ENCODE measurements at regions not wholly inside any gene's neighbourhood (a gene's known extent, or its start where the extent isn't known, plus 50 kb on each side); places are given as distances from the start of the nearest gene placed in this dataset.
"Not testable (repeated sequence)": the region's sequence is repeated elsewhere in the genome, so short reads cannot be mapped to it uniquely, and the experiment has no call there.

DNA sequence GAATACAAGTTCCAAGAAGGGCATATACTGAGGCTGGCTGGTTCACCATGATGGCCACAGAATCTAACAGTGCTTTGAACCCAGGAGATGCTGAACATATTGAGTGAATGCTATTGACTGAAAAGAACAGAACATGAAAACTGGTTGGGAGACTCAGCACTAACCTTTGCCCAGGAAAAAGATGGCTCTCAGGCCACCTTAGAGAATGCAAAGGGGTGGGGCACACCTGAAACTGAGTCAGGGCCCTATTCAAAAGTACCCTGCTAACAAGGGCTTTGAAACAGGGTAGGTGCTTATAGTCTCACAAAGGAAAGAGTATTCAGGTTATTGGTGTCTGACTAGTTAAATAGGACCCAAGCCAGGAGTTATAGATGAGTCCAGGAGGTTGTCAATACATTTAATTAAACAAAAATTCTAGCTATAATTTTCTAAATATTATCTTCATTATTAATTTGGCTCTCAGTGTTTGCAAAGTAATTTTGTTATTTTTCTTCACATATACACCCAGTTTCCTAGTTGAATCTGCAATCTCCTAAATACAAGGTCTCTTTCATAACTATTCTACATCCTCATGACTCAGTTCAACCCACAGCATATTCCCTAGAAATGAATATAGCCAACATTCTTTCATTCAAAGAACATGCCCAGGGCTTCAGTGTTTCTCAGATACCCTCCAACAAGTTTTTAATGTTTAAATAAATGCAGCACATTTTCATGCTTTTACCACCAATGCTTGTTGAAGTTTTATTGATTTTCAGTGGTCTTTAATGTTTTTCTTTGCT lies 144.2 kb upstream of the RAPGEF2 start:
- H3K4me3 ChIP-seq (ENCODE audit: low read length): no peak overlapping the region
- no peak overlapping the region for H3K9ac ChIP-seq (ENCODE audit: low read depth, low read length)
- no peaks in the 10 kb centered on the region for H3K36me3 ChIP-seq (ENCODE audit: insufficient read depth, low read length)
- no peaks in the 10 kb centered on the region for H3K9me3 ChIP-seq (ENCODE audit: insufficient read depth, low read depth, low read length)
- H3K4me1 ChIP-seq (ENCODE audit: insufficient read depth, low read length): peaks cover 11% of the 10 kb centered on the region
- no peaks in the 10 kb centered on the region for H3K27me3 ChIP-seq (ENCODE audit: insufficient read depth, low read length)
- no peak overlapping the region for H3K27ac ChIP-seq (ENCODE audit: low read depth, low read length)

DNA sequence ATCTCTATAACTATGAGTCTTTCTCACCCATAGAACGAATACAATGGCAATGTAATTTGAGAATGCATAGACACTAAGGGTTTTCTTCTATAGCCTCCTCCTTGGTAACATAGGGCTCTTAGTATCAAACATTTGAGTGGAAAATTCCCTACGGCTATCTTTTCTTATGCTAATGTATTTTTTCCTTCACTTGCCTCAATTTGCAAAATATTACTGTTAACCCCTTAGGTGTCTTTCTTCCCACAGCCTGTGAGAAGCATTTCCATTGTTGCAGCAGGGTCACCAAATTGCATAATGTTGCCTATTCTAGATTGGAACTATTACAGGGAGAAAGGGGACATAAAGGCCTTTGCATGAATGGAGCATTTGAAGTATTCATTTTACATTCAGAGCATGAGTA lies 140.5 kb upstream of the RAPGEF2 start:
- Histone ChIP-seq H3K27ac (ENCODE audit: low read depth, low read length) (no peak overlapping the region), H3K4me1 (ENCODE audit: insufficient read depth, low read length) (peaks cover 28% of the 10 kb centered on the region)

DNA sequence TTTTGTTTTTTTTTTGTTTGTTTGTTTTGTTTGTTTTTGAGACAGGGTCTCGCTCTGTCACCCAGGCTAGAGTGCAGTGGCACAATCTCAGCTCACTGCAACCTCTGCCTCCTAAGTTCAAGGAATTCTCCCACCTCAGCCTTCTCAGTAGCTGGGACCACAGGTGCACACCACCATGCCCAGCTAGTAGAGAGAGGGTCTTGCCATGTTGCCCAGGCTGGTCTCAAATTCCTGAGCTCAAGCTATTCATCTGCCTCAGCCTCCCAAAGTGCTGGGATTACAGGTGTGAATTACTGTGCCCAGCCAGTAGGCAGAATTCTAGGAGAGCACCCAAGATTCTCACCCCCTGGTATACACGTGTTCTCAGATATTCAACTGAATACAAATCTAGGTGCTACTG lies 139.6 kb upstream of the RAPGEF2 start:
- H3K27ac ChIP-seq (ENCODE audit: low read depth, low read length): not testable (repeated sequence)
- peaks cover 28% of the 10 kb centered on the region for H3K4me1 ChIP-seq (ENCODE audit: insufficient read depth, low read length)

More for the DNA sequence above, 140.5 kb upstream of the RAPGEF2 start:
- H3K9me3 ChIP-seq (ENCODE audit: insufficient read depth, low read depth, low read length): no peaks in the 10 kb centered on the region
- H3K4me3 ChIP-seq (ENCODE audit: low read length): no peak overlapping the region
- 33% methylated on average over 1 of the region's 2 CpGs for WGBS
- no peaks in the 10 kb centered on the region for H3K27me3 ChIP-seq (ENCODE audit: insufficient read depth, low read length)
- H3K36me3 ChIP-seq (ENCODE audit: insufficient read depth, low read length): no peaks in the 10 kb centered on the region
- no peak overlapping the region for H3K9ac ChIP-seq (ENCODE audit: low read depth, low read length)

DNA sequence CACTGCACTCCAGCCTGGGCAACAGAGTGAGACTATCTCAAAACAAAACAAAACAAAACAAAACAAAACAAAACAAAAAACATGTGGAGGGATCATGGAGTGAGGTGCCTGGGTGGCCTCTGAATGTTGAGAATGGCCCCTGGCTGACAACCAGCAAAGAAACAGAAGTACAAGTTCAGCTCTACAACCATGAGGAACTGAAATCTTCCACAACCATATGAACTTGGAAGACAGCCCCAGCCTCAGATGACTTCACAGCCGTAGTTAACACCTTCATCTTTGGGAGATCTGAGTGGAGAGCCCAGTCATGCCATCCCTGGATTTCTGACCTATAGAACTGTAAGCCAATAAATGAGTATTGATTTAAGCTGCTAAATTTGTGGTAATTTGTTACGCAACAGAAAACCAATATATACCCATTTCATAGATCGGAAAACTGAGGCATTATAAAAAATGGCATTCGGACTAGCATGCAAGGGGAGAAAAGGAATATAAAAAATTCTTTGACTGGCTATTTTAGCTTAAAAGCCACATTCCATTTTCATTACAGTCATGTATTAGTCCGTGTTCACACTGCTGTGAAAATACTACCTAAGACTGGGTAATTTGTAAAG lies 138.7 kb upstream of the RAPGEF2 start:
- no peak overlapping the region for H3K4me3 ChIP-seq (ENCODE audit: low read length)
- no peak overlapping the region for H3K27ac ChIP-seq (ENCODE audit: low read depth, low read length)
- H3K36me3 ChIP-seq (ENCODE audit: insufficient read depth, low read length): no peaks in the 10 kb centered on the region
- 98% methylated on average over 4 of the region's 5 CpGs for WGBS
- H3K9ac ChIP-seq (ENCODE audit: low read depth, low read length): no peak overlapping the region
- no peaks in the 10 kb centered on the region for H3K9me3 ChIP-seq (ENCODE audit: insufficient read depth, low read depth, low read length)
- H3K4me1 ChIP-seq (ENCODE audit: insufficient read depth, low read length): peaks cover 28% of the 10 kb centered on the region
- H3K27me3 ChIP-seq (ENCODE audit: insufficient read depth, low read length): no peaks in the 10 kb centered on the region

More for the DNA sequence above, 139.6 kb upstream of the RAPGEF2 start:
- H3K4me3 ChIP-seq (ENCODE audit: low read length); H3K36me3 ChIP-seq (ENCODE audit: insufficient read depth, low read length); H3K27me3 ChIP-seq (ENCODE audit: insufficient read depth, low read length); H3K9me3 ChIP-seq (ENCODE audit: insufficient read depth, low read depth, low read length); H3K9ac ChIP-seq (ENCODE audit: low read depth, low read length): not testable (repeated sequence)
- 100% methylated on average over 2 of the region's 2 CpGs for WGBS

DNA sequence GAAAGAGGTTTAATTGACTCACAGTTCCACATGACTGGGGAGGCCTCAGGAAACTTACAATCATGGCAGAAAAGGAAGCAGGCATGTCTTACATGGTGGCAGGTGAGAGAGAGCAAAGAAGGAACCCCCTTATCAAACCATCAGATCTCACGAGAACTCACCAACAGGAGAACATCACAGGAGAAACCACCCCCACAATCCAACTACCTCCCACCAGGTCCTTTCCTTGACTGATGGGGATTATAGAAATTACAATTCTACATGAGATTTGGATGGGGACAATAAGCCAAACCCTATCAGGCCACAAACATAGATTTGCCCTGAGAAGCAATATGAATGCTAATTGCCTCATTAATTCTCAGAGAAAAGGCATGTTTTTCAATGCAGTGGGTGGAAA lies 138.2 kb upstream of the RAPGEF2 start:
- no peaks in the 10 kb centered on the region for H3K27me3 ChIP-seq (ENCODE audit: insufficient read depth, low read length)
- no peaks in the 10 kb centered on the region for H3K9me3 ChIP-seq (ENCODE audit: insufficient read depth, low read depth, low read length)
- no peak overlapping the region for H3K4me3 ChIP-seq (ENCODE audit: low read length)
- 80% methylated on average over 1 of the region's 1 CpG for WGBS
- no peaks in the 10 kb centered on the region for H3K36me3 ChIP-seq (ENCODE audit: insufficient read depth, low read length)
- no peak overlapping the region for H3K9ac ChIP-seq (ENCODE audit: low read depth, low read length)
- H3K27ac ChIP-seq (ENCODE audit: low read depth, low read length): no peak overlapping the region
- H3K4me1 ChIP-seq (ENCODE audit: insufficient read depth, low read length): peaks cover 28% of the 10 kb centered on the region

DNA sequence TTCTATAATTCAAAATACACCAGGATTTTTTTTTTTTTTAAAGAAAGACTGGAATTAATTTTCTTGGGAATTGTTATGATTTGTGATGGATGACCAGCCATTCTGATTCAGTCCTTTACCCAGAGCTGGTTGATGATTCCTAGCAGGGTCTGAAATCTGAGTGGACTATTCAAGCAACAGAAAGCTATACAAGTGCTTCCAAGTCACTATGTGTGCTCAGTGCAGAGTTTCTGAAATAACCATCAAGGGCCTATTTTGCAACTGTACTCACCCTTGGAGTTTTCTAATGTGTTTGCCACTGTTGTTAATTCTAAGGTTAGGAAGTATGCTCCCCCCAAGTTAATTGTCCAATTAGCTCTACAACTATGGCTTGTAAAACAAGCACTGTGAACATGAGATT lies 137.7 kb upstream of the RAPGEF2 start:
- no peak overlapping the region for H3K9ac ChIP-seq (ENCODE audit: low read depth, low read length)
- H3K27me3 ChIP-seq (ENCODE audit: insufficient read depth, low read length): no peaks in the 10 kb centered on the region
- no peaks in the 10 kb centered on the region for H3K9me3 ChIP-seq (ENCODE audit: insufficient read depth, low read depth, low read length)

DNA sequence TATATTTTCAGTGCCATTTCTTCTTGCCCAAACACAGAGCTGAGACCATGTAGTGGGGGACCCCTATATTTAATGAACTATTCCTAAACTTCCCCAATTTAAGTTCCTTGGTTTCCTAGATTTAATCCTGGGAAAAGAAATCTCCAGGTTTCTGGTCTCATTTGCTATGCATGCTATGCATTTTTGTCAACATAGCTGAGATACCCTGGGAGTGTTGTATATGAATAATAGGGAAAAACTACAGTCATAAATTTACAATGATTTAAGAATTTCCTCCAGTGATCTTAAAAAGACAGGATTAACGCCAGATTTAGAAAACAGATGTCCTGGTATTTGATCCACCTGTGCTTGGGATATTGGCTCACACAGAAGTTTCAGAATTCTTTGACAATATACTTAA lies 136.8 kb upstream of the RAPGEF2 start:
- H3K9me3 ChIP-seq (ENCODE audit: insufficient read depth, low read depth, low read length): no peaks in the 10 kb centered on the region
- no peaks in the 10 kb centered on the region for H3K36me3 ChIP-seq (ENCODE audit: insufficient read depth, low read length)
- H3K27ac ChIP-seq (ENCODE audit: low read depth, low read length): no peak overlapping the region
- 83% methylated on average over 1 of the region's 1 CpG for WGBS
- no peak overlapping the region for H3K4me3 ChIP-seq (ENCODE audit: low read length)
- no peak overlapping the region for H3K9ac ChIP-seq (ENCODE audit: low read depth, low read length)
- H3K27me3 ChIP-seq (ENCODE audit: insufficient read depth, low read length): no peaks in the 10 kb centered on the region
- peaks cover 28% of the 10 kb centered on the region for H3K4me1 ChIP-seq (ENCODE audit: insufficient read depth, low read length)

More for the DNA sequence above, 137.7 kb upstream of the RAPGEF2 start:
- Histone ChIP-seq H3K27ac (ENCODE audit: low read depth, low read length) (no peak overlapping the region), H3K4me3 (ENCODE audit: low read length) (no peak overlapping the region), H3K4me1 (ENCODE audit: insufficient read depth, low read length) (peaks cover 28% of the 10 kb centered on the region), H3K36me3 (ENCODE audit: insufficient read depth, low read length) (no peaks in the 10 kb centered on the region)

DNA sequence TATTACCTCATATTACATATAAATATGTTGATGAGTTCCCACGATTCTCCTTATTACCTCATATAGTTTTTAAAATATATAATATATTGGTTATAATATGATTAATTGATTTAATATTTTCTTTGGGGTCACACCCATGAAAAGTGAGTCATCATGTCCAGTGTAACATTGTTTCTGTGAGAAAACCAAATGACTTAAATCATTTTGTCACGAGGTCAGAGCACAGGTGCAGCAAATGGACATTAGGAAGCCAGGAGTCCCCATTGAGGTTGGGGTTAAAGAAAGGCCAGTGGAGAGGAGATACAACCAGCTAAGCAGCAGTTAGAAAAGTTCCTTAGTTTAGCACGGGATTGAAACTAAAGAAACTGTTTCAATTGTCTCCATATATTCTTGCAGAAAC lies 133.9 kb upstream of the RAPGEF2 start:
- Histone ChIP-seq H3K4me3 (ENCODE audit: low read length) (no peak overlapping the region), H3K27me3 (ENCODE audit: insufficient read depth, low read length) (no peaks in the 10 kb centered on the region), H3K36me3 (ENCODE audit: insufficient read depth, low read length) (no peaks in the 10 kb centered on the region), H3K9ac (ENCODE audit: low read depth, low read length) (no peak overlapping the region), H3K27ac (ENCODE audit: low read depth, low read length) (no peak overlapping the region), H3K4me1 (ENCODE audit: insufficient read depth, low read length) (peaks cover 17% of the 10 kb centered on the region), H3K9me3 (ENCODE audit: insufficient read depth, low read depth, low read length) (no peaks in the 10 kb centered on the region)
- WGBS: 100% methylated on average over 2 of the region's 3 CpGs

DNA sequence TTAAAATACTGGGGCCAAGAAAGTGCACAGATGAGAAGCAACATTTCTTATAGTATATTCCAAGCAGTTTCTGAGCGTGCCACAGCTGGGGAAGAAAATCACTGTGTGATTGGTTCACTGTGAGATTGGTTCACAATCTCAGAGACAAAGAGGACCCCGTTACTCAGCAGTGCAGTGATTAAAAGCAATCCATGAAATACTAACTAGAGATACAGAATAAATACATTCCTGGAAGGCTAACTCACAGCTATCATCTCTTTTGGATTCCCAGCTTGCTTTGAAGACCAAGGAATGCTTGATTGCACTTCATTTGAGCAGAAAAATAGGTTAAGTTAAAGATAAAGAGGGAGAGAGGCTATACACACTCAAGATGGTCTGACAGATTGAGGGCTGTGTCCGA lies 132.1 kb upstream of the RAPGEF2 start:
- Histone ChIP-seq H3K4me3 (ENCODE audit: low read length) (no peak overlapping the region), H3K4me1 (ENCODE audit: insufficient read depth, low read length) (peaks cover 12% of the 10 kb centered on the region), H3K36me3 (ENCODE audit: insufficient read depth, low read length) (no peaks in the 10 kb centered on the region), H3K27me3 (ENCODE audit: insufficient read depth, low read length) (no peaks in the 10 kb centered on the region), H3K9me3 (ENCODE audit: insufficient read depth, low read depth, low read length) (no peaks in the 10 kb centered on the region), H3K27ac (ENCODE audit: low read depth, low read length) (no peak overlapping the region), H3K9ac (ENCODE audit: low read depth, low read length) (no peak overlapping the region)
- 74% methylated on average over 3 of the region's 3 CpGs for WGBS

DNA sequence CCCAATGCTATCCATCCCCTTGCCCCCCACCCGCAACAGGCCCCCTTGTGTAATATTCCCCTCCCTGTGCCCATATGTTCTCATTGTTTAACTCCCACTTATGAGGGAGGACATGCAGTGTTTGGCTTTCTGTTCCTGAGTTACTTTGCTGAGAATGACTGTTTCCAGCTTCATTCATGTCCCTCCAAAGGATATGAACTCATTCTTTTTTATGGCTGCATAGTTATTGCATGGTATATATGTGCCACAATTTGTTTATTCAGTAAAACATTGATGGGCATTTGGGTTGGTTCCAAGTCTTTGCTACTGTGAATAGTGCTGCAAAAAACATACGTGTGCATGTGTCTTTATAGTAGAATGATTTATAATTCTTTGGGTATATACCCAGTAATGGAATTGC lies 128.4 kb upstream of the RAPGEF2 start:
- WGBS: 90% methylated on average over 1 of the region's 2 CpGs
- not testable (repeated sequence) for H3K4me1 ChIP-seq (ENCODE audit: insufficient read depth, low read length); H3K9ac ChIP-seq (ENCODE audit: low read depth, low read length); H3K27ac ChIP-seq (ENCODE audit: low read depth, low read length); H3K27me3 ChIP-seq (ENCODE audit: insufficient read depth, low read length); H3K36me3 ChIP-seq (ENCODE audit: insufficient read depth, low read length); H3K9me3 ChIP-seq (ENCODE audit: insufficient read depth, low read depth, low read length); H3K4me3 ChIP-seq (ENCODE audit: low read length)

DNA sequence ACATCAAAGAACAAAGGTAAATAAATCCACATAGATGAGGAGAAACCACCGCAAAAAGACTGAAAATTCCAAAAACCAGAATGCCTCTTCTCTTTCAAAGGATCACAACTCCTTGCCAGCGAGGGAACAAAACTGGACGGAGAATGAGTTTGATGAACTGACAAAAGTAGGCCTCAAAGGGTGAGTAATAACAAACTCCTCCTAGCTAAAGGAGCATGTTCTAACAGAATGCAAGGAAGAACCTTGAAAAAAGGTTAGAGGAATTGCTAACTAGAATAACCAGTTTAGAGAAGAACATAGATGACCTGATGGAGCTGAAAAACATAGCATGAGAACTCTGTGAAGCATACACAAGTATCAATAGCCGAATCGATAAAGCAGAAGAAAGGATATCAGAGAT lies 122.2 kb upstream of the RAPGEF2 start:
- not testable (repeated sequence) for H3K9me3 ChIP-seq (ENCODE audit: insufficient read depth, low read depth, low read length); H3K4me1 ChIP-seq (ENCODE audit: insufficient read depth, low read length); H3K27me3 ChIP-seq (ENCODE audit: insufficient read depth, low read length); H3K36me3 ChIP-seq (ENCODE audit: insufficient read depth, low read length); H3K27ac ChIP-seq (ENCODE audit: low read depth, low read length); H3K9ac ChIP-seq (ENCODE audit: low read depth, low read length); H3K4me3 ChIP-seq (ENCODE audit: low read length)
- 98% methylated on average over 5 of the region's 5 CpGs for WGBS
